ENCODE measurements at regions not wholly inside any gene's neighbourhood (a gene's known extent, or its start where the extent isn't known, plus 50 kb on each side); places are given as distances from the start of the nearest gene placed in this dataset.

DNA sequence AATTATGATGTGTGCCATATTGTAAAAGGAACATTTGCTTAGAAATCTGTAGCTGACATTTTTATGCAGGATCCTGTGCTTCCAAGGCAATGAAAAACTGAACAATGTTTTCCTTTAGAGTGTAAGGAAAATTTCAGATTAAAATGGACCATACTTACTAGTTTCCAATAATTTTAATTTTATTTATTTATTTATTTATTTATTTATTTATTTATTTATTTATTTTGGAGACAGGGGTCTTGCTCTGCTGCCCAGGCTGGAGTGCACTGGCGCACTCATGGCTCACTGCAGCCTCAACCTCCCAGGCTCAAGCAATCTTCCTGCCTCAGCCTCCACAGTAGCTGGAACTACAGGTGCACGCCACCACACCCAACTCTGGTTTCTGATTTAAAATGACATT is 369.8 kb upstream of the HAND2 start:
- no peak for DNase-seq
- H3K36me3 ChIP-seq (replicated peaks in 1 of 2): no peaks in the 10 kb centered on the region

DNA sequence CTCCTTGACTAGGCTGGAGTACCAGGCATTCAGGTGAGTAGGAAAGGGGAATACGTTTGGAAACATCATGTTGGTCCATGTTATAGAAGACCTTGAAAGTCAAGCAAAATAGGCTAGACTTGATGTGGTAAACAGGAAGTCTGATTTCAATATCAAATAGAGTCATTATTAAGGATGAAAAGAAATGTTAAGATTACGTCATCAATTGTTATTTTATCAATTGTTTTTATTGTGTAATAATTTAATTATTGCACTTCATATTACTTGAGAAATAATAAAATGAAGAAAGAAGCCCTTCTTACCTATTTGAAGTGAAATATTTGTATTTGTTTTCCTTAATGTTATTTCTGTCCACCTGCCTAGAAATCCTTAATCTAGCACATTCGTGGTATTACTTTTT is 361.0 kb upstream of the HAND2 start:
- no peak overlapping the region for H3K4me3 ChIP-seq
- TF ChIP-seq, protein P1, sequence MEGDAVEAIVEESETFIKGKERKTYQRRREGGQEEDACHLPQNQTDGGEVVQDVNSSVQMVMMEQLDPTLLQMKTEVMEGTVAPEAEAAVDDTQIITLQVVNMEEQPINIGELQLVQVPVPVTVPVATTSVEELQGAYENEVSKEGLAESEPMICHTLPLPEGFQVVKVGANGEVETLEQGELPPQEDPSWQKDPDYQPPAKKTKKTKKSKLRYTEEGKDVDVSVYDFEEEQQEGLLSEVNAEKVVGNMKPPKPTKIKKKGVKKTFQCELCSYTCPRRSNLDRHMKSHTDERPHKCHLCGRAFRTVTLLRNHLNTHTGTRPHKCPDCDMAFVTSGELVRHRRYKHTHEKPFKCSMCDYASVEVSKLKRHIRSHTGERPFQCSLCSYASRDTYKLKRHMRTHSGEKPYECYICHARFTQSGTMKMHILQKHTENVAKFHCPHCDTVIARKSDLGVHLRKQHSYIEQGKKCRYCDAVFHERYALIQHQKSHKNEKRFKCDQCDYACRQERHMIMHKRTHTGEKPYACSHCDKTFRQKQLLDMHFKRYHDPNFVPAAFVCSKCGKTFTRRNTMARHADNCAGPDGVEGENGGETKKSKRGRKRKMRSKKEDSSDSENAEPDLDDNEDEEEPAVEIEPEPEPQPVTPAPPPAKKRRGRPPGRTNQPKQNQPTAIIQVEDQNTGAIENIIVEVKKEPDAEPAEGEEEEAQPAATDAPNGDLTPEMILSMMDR (IDR thresholded peaks at IDR 0.05): no peak
- TF ChIP-seq POLR2A (IDR thresholded peaks at IDR 0.05): no peak
- DNase-seq: no peak
- no peaks in the 10 kb centered on the region for H3K27me3 ChIP-seq
- no peaks in the 10 kb centered on the region for H3K9me3 ChIP-seq (replicated peaks in 1 of 3)
- no peak overlapping the region for H3K27ac ChIP-seq
- intact Hi-C loops (cut with DNase I): no loop called here
- no peaks in the 10 kb centered on the region for H3K36me3 ChIP-seq (replicated peaks in 1 of 2)
- 76 to 86% (median 81%) methylated on average over 3 of the region's 3 CpGs for WGBS, 4 donors
- H3K4me1 ChIP-seq (replicated peaks in 1 of 2): no peaks in the 10 kb centered on the region

More for the DNA sequence above, 369.8 kb upstream of the HAND2 start:
- H3K27ac ChIP-seq: no peak overlapping the region
- no peak overlapping the region for H3K4me3 ChIP-seq
- intact Hi-C loops (cut with DNase I): no loop called here
- H3K4me1 ChIP-seq (replicated peaks in 1 of 2): no peaks in the 10 kb centered on the region
- no peaks in the 10 kb centered on the region for H3K27me3 ChIP-seq
- 93 to 98% (median 94%) methylated on average over 2 of the region's 2 CpGs for WGBS, 4 donors
- TF ChIP-seq, protein P1 (IDR thresholded peaks at IDR 0.05): no peak
- TF ChIP-seq POLR2A (IDR thresholded peaks at IDR 0.05): no peak
- H3K9me3 ChIP-seq (replicated peaks in 1 of 3): no peaks in the 10 kb centered on the region

- TF ChIP-seq POLR2A (IDR thresholded peaks at IDR 0.05): no peak
- TF ChIP-seq, protein P1 (IDR thresholded peaks at IDR 0.05): no peak
- Histone ChIP-seq H3K27ac (no peak overlapping the region), H3K4me3 (no peak overlapping the region), H3K27me3 (no peaks in the 10 kb centered on the region), H3K4me1 (replicated peaks in 1 of 2) (no peaks in the 10 kb centered on the region), H3K9me3 (replicated peaks in 1 of 3) (no peaks in the 10 kb centered on the region), H3K36me3 (replicated peaks in 1 of 2) (no peaks in the 10 kb centered on the region)
- DNase-seq: no peak
- intact Hi-C loops (cut with DNase I): no loop called here
- WGBS, 4 donors: 57 to 70% (median 67%) methylated on average over 4 of the region's 4 CpGs
Observed at GRCh38 chr4:173883821-173884220, 353.8 kb upstream of the HAND2 start.

DNA sequence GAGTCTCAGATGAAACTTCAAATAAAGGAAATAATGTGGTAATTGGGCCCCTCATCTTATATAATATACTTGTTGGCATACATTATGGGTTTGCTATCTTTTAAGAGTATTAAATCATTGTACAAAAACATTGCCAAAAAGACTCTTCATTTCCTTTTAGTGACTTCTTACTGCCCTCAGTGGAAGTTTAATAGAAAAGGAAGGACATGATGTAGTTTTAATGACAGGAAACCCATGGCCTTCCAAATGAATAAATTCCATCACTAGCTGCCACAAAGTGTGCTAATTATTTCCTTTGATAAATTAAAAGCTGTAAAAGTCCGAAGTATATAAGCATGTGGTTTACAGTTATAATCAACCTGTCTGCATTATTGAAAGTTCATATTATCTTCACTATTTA is 350.9 kb upstream of the HAND2 start:
- Histone ChIP-seq H3K36me3 (replicated peaks in 1 of 2) (no peaks in the 10 kb centered on the region), H3K4me1 (replicated peaks in 1 of 2) (no peaks in the 10 kb centered on the region), H3K27me3 (no peaks in the 10 kb centered on the region), H3K9me3 (replicated peaks in 1 of 3) (no peaks in the 10 kb centered on the region), H3K4me3 (no peak overlapping the region), H3K27ac (no peak overlapping the region)
- 14 to 40% (median 23%) methylated on average over 1 of the region's 1 CpG for WGBS, 4 donors
- intact Hi-C loops (cut with DNase I): no loop called here
- TF ChIP-seq, protein P1 (IDR thresholded peaks at IDR 0.05): no peak
- no peak for DNase-seq
